G401 (cell line): ENCODE measurements at regions not wholly inside any gene's neighbourhood (a gene's known extent, or its start where the extent isn't known, plus 50 kb on each side); places are given as distances from the start of the nearest gene placed in this dataset.

Experiments
- DNase-seq: peaks from one replicate; pipeline ENCODE4 v3.0.0-alpha.2; 2015; ENCODE audit warnings: low spot score
- in situ Hi-C: cut with HindIII; loops from 2 replicates; pipeline ENCODE4 v1.10.0; 2016; ENCODE audit warnings: low sequenced_read_pairs, mixed read lengths

GRCh38 chr15:35320158-35320780 lies 225.7 kb downstream of the DPH6 start:
- in situ Hi-C loops = no loop called here

DNA sequence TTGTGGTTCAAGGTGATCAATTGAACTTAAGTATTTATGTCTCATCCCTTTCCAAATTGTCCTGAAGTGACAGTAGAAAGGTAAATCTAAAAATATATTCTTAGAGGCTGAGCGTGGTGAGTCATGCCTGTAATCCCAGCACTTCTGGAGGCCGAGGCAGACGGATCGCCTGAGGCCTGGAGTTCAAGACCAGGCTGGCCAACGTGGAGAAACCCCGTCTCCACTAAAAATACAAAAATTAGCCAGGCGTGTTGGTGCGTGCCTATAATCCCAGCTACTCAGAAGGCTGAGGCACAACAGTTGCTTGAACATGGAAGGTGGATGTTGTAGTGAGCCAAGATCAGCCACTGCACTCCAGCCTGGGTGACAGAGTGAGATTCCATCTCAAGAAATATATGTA lies 226.6 kb downstream of the DPH6 start:
- DNase-seq = no peak
- in situ Hi-C loops = no loop called here

More at GRCh38 chr15:35320158-35320780, 225.7 kb downstream of the DPH6 start:
- peak; percentile 50 for DNase-seq

DNA sequence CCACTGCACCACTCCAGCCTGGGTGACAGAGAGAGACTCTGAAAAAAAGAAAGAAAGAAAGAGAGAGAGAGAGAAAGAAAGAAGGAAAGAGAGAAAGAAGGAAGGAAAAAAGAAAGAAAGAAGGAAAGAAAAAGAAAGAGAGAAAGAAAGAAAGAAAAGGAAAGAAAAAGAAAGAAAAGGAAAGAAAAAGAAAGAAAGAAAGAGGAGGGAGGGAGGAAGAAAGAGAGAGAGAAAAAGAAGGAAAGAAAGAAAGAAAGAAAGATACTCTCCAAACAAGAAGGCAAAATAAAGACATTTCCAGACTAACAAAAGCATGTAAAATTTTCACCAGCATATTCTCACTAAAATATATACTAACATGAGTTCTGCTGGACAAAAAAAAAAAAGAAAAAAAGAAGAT lies 228.7 kb downstream of the DPH6 start:
- in situ Hi-C loops = no loop called here
- DNase-seq = no peak

GRCh38 chr15:35312344-35312743 lies 227.2 kb upstream of the NANOGP8 start:
- DNase-seq = no peak
- in situ Hi-C loops = no loop called here

DNA sequence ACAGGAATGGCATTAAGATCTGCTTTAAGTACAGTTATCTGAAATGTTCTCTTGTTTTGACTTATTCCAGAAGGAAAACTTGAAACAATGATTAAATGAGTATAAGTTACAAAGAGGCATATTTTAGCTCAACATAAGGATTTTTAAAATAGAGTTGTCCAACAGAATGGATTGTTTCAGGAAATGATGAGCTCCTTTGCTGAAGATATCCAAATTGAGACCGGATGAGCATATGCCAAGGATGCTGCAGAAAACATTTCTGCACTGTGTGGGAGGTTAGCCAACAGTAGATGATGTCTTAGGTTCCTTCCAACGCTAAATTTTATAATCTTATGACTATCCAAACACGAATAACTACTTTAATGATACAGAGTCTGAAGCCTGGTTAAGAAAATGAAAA lies 226.5 kb upstream of the NANOGP8 start:
- DNase-seq = no peak
- in situ Hi-C loops = no loop called here

DNA sequence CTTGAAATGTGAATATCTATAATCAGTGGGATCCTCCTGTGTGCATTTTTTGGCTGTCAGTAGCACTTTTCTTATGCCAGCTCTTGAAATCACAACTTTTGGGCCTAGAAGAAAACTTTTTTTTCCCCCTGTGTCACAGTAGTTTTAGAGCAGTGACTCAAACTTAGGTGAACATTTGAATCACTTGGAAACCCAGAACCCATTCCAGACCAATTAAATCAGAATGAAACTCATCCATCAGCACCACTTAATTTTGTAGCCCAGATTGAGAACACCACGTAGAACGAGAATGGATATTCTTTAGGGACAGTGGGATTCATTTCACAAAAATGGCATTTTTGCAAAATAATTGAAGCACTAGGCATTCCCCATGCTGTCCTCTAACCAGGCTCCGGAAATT lies 224.8 kb upstream of the NANOGP8 start:
- DNase-seq = peak; percentile 67
- in situ Hi-C loops = no loop called here

DNA sequence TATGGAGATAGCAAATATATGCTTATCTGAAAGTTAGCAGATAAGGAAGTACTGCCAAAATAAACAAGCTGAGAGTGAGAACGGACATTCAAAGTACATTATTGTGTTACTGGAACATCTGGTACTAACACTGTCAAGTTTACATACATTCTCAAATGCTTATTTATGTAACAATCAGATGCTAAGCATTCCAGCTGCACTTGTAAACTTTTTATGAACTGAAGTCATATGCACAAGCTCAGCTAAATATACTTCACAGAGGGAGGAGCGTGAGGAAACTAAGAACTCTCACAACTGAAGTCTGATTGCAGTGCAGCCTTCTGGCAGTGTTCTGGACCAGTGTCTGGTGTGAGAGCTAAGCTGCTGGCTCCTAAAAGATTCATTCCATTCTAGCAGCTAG lies 223.7 kb upstream of the NANOGP8 start:
- in situ Hi-C loops = no loop called here
- peak; percentile 78 for DNase-seq

- no peak for DNase-seq
- in situ Hi-C loops = no loop called here
These were observed 222.6 kb upstream of the NANOGP8 start for GRCh38 chr15:35307676-35308075.

DNA sequence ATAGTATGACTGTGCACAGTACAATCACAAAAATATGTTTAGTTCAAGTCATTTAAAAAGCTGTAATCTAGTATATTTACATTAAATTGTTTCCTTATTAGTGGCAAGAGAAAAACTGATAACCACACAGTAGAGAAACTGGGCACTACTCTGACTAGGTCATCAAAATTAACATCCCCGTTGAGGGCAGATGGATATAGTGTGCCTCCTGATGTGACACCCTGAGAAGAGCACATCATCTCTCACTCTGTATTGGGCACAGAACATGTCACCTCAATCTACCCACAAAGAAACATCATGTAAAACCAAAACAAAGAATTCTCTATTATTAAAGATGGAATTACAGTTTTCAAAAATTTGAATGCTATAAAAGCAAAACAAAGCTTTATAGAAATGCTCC lies 221.9 kb upstream of the NANOGP8 start:
- DNase-seq = no peak
- in situ Hi-C loops = no loop called here

- peak; percentile 80 for DNase-seq
- in situ Hi-C loops = no loop called here
These were observed 221.4 kb upstream of the NANOGP8 start for GRCh38 chr15:35306361-35306981.

- DNase-seq = peak; percentile 75
- in situ Hi-C loops = no loop called here
These were observed 220.9 kb upstream of the NANOGP8 start for GRCh38 chr15:35305946-35306345.

DNA sequence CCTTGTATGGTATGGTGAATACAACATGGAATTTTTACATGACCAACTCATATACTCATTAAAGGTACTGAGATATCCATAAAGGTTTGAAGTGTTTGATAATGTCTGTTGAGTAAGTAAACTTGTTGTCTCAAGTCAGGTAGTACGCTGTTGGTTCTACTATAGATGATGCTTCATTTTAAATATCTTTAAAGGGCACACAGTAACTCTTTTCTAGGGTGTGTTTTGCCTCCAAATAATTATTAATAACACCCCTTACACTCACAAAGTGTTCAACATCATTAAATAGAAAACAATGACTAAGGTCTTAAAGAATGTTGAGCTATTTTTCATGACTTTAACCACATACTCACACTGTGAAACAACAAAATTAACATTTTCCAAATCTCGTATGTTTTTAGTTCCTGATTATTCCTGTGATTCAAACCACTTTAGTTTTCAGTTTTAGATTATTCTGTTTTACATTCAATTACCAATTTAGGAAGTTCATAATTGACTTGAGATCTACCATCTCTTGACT lies 220.0 kb upstream of the NANOGP8 start:
- DNase-seq = peak; percentile 45
- in situ Hi-C loops = no loop called here

GRCh38 chr15:35304389-35304788 lies 219.3 kb upstream of the NANOGP8 start:
- in situ Hi-C loops = no loop called here
- DNase-seq = no peak

DNA sequence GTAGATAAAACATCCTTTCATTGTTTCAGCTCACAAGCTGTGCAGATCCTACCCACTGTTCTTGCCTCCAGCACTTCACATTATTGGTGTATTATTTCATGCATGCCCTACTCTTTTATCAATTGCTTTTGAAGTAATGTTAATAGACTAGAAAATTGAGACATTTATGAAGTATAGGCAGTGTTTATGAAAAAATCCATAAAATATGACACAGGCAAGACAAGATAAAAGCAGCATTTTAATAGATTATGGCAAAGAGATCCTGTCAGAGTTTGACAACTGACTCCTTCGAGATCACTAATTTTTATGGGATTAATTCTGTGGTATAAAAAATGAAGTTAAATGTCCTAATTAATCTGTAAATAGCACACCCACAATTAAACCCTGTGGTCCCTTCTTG lies 217.2 kb upstream of the NANOGP8 start:
- in situ Hi-C loops = no loop called here
- no peak for DNase-seq

- in situ Hi-C loops = no loop called here
- no peak for DNase-seq
These were observed 216.0 kb upstream of the NANOGP8 start for GRCh38 chr15:35301088-35301487.

DNA sequence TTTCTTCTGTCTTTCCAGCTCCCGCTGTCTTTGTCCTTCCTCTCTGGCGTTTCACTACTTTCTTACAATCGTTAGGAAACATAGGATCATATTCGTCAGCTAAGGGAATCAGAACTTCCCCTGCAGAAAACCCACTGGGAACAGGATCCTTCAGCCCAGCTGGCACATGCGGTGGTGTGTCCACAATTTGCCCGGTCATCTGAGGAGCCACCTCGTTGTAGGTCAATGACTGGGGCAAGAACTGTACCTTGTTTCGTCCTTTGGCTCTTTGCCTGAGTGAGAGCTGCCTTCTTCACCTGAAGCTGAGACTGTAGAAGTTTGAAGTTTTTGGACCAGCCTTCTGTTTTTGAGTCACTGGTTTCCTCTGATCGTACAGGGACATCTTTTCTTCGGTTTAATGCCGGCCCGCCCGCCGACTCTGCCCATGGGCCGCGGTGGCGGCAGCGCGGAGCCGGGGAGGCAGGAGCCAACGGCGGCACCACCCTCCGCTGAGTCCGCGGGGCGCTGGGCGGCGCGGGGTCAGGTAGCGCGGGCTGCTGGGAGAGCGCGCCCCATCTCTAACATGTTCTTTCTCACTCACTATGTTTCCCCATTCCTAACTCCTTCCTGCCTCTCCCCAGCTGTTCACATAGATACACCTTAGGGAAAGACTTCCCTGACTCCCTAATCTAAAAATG lies 214.1 kb upstream of the NANOGP8 start:
- DNase-seq = no peak
- in situ Hi-C loops = no loop called here

GRCh38 chr15:35298509-35298908 lies 213.4 kb upstream of the NANOGP8 start:
- DNase-seq = no peak
- in situ Hi-C loops = no loop called here

DNA sequence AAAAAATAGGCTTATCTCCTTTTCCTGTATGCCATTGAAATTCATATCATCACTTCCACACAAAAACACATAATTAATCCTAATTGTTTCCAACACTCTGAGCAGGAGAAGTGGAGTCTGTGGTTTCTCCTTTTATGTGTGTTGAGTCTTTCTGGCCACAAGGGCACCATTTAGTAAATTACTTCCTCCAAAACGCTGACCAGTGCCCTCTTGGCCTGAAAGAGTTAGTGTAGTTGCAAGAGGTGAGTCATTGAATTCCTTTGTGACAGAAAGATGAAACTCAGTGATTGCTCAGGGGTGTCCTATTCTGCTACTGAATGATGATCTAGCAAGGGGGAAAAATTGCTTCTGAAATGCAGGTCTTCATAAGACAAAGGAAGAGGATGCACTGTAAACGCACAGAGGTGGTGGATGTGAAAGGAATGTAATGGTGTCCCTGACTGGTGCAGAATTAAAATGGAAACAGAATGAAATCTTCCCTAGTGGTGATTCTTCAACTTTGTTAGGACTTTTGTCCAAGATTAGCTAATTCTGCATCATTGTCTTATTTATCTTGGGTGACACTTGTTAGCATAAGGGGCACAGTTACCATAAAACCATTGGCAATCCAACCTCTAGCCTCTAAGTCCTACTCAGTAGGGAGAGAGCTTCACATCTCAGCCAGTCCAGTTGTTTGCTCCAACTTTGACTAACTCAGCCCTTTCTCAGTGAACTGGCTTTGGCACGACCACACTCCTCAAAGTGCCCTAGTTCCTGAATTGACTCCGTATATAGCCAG lies 208.4 kb upstream of the NANOGP8 start:
- peak; percentile 75 for DNase-seq
- in situ Hi-C loops = no loop called here

- in situ Hi-C loops = no loop called here
- DNase-seq = peak; percentile 54
These were observed 205.2 kb upstream of the NANOGP8 start for GRCh38 chr15:35290301-35290721.
